ENCODE measurements at regions not wholly inside any gene's neighbourhood (a gene's known extent, or its start where the extent isn't known, plus 50 kb on each side); places are given as distances from the start of the nearest gene placed in this dataset.

DNA sequence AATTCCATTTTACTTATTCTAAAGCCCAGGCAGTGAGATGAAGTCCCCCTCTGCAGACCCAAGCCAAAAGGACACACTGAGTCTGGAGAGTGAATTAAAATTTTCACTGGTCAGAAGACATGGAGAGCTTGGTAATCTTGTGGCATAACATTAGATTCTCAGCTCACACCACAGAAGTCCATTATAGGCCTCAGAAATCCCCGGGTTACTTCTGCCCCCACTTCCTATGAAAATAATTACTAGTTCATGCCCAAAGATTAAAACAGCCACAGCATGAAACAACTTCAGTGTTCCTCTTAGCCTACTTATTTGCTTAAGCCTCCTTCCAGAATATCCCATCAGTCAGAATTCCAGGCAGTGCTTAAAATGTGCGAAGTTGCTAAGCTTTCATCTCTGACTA is 123.3 kb downstream of the ZC3H11B start:
- no peak for TF ChIP-seq USF1 (IDR thresholded peaks at IDR 0.05)
- no peak for TF ChIP-seq CREB1 (IDR thresholded peaks at IDR 0.05; ENCODE audit: low read depth)
- no peak for TF ChIP-seq NFIC (IDR thresholded peaks at IDR 0.05)
- no peak for TF ChIP-seq TAF1 (IDR thresholded peaks at IDR 0.05; ENCODE audit: low read depth)
- no peak for TF ChIP-seq REST (IDR thresholded peaks at IDR 0.05; ENCODE audit: low read depth)
- no peak for TF ChIP-seq MAX (IDR thresholded peaks at IDR 0.05)
- no peak for TF ChIP-seq TCF12 (IDR thresholded peaks at IDR 0.05; ENCODE audit: low read depth)
- no peak for TF ChIP-seq YY1 (IDR thresholded peaks at IDR 0.05; ENCODE audit: low read depth)
- TF ChIP-seq TEAD4 (IDR thresholded peaks at IDR 0.05): no peak
- TF ChIP-seq CEBPB (IDR thresholded peaks at IDR 0.05): no peak
- no peak for TF ChIP-seq EP300 (IDR thresholded peaks at IDR 0.05; ENCODE audit: borderline replicate concordance)
- TF ChIP-seq EGR1 (IDR thresholded peaks at IDR 0.05): no peak
- no peak for TF ChIP-seq FOXM1 (IDR thresholded peaks at IDR 0.05; ENCODE audit: borderline replicate concordance, low read depth)
- no peak for TF ChIP-seq ZBTB7A (IDR thresholded peaks at IDR 0.05; ENCODE audit: low read depth)
- TF ChIP-seq RAD21 (IDR thresholded peaks at IDR 0.05; ENCODE audit: low read depth): no peak

GRCh38 chr1:219488275-219488674 is 124.6 kb downstream of the ZC3H11B start:
- no peak for TF ChIP-seq USF1 (IDR thresholded peaks at IDR 0.05)
- TF ChIP-seq MAX (IDR thresholded peaks at IDR 0.05): no peak

- no peak for TF ChIP-seq MAX (IDR thresholded peaks at IDR 0.05)
- TF ChIP-seq TCF12 (IDR thresholded peaks at IDR 0.05; ENCODE audit: low read depth): no peak
- TF ChIP-seq EP300 (IDR thresholded peaks at IDR 0.05; ENCODE audit: borderline replicate concordance): no peak
- TF ChIP-seq CEBPB (IDR thresholded peaks at IDR 0.05): no peak
- no peak for TF ChIP-seq NFIC (IDR thresholded peaks at IDR 0.05)
- TF ChIP-seq TEAD4 (IDR thresholded peaks at IDR 0.05): no peak
- TF ChIP-seq EGR1 (IDR thresholded peaks at IDR 0.05): no peak
- TF ChIP-seq RAD21 (IDR thresholded peaks at IDR 0.05; ENCODE audit: low read depth): no peak
- no peak for TF ChIP-seq REST (IDR thresholded peaks at IDR 0.05; ENCODE audit: low read depth)
- TF ChIP-seq USF1 (IDR thresholded peaks at IDR 0.05): no peak
- no peak for TF ChIP-seq ZBTB7A (IDR thresholded peaks at IDR 0.05; ENCODE audit: low read depth)
- no peak for TF ChIP-seq FOXM1 (IDR thresholded peaks at IDR 0.05; ENCODE audit: borderline replicate concordance, low read depth)
- no peak for TF ChIP-seq YY1 (IDR thresholded peaks at IDR 0.05; ENCODE audit: low read depth)
- TF ChIP-seq CREB1 (IDR thresholded peaks at IDR 0.05; ENCODE audit: low read depth): no peak
Observed at GRCh38 chr1:219483530-219483929, 129.4 kb downstream of the ZC3H11B start.

GRCh38 chr1:219480011-219480410 is 132.9 kb downstream of the ZC3H11B start:
- no peak for TF ChIP-seq YY1 (IDR thresholded peaks at IDR 0.05; ENCODE audit: low read depth)
- no peak for TF ChIP-seq RAD21 (IDR thresholded peaks at IDR 0.05; ENCODE audit: low read depth)
- no peak for TF ChIP-seq ZBTB7A (IDR thresholded peaks at IDR 0.05; ENCODE audit: low read depth)
- TF ChIP-seq CREB1 (IDR thresholded peaks at IDR 0.05; ENCODE audit: low read depth): no peak
- TF ChIP-seq FOXM1 (IDR thresholded peaks at IDR 0.05; ENCODE audit: borderline replicate concordance, low read depth): no peak
- no peak for TF ChIP-seq NFIC (IDR thresholded peaks at IDR 0.05)
- TF ChIP-seq TAF1 (IDR thresholded peaks at IDR 0.05; ENCODE audit: low read depth): no peak
- TF ChIP-seq TCF12 (IDR thresholded peaks at IDR 0.05; ENCODE audit: low read depth): no peak
- no peak for TF ChIP-seq TEAD4 (IDR thresholded peaks at IDR 0.05)
- no peak for TF ChIP-seq EP300 (IDR thresholded peaks at IDR 0.05; ENCODE audit: borderline replicate concordance)

- TF ChIP-seq EGR1 (IDR thresholded peaks at IDR 0.05): no peak
- no peak for TF ChIP-seq EP300 (IDR thresholded peaks at IDR 0.05; ENCODE audit: borderline replicate concordance)
- no peak for TF ChIP-seq TAF1 (IDR thresholded peaks at IDR 0.05; ENCODE audit: low read depth)
- TF ChIP-seq YY1 (IDR thresholded peaks at IDR 0.05; ENCODE audit: low read depth): no peak
- no peak for TF ChIP-seq REST (IDR thresholded peaks at IDR 0.05; ENCODE audit: low read depth)
- TF ChIP-seq RAD21 (IDR thresholded peaks at IDR 0.05; ENCODE audit: low read depth): no peak
- no peak for TF ChIP-seq TEAD4 (IDR thresholded peaks at IDR 0.05)
- no peak for TF ChIP-seq NFIC (IDR thresholded peaks at IDR 0.05)
- TF ChIP-seq TCF12 (IDR thresholded peaks at IDR 0.05; ENCODE audit: low read depth): no peak
- no peak for TF ChIP-seq CEBPB (IDR thresholded peaks at IDR 0.05)
- no peak for TF ChIP-seq FOXM1 (IDR thresholded peaks at IDR 0.05; ENCODE audit: borderline replicate concordance, low read depth)
- TF ChIP-seq USF1 (IDR thresholded peaks at IDR 0.05): no peak
- no peak for TF ChIP-seq ZBTB7A (IDR thresholded peaks at IDR 0.05; ENCODE audit: low read depth)
- TF ChIP-seq MAX (IDR thresholded peaks at IDR 0.05): no peak
- TF ChIP-seq CREB1 (IDR thresholded peaks at IDR 0.05; ENCODE audit: low read depth): no peak
Observed at GRCh38 chr1:219478811-219479210, 134.1 kb downstream of the ZC3H11B start.
